Breast epithelium (tissue), 3 donors: ENCODE measurements at regions not wholly inside any gene's neighbourhood (a gene's known extent, or its start where the extent isn't known, plus 50 kb on each side); places are given as distances from the start of the nearest gene placed in this dataset.

ENCODE experiments used
- POLR2A ChIP-seq: fragments of 450-650 bp; IDR thresholded peaks from one replicate; pipeline ENCODE4 v1.6.1; 2016; ENCODE audit warnings: antibody characterized with exemption, mild to moderate bottlenecking, moderate library complexity
- TF ChIP-seq, protein P1 (sequence below), 3 donors: fragments of 450-650 bp; IDR thresholded peaks; one replicate each; pipeline ENCODE4 v1.5.1; 2016 to 2017; ENCODE audit warnings: antibody characterized with exemption in 3 of 3, mild to moderate bottlenecking in 3 of 3, moderate library complexity in 3 of 3

- TF ChIP-seq, protein P1, sequence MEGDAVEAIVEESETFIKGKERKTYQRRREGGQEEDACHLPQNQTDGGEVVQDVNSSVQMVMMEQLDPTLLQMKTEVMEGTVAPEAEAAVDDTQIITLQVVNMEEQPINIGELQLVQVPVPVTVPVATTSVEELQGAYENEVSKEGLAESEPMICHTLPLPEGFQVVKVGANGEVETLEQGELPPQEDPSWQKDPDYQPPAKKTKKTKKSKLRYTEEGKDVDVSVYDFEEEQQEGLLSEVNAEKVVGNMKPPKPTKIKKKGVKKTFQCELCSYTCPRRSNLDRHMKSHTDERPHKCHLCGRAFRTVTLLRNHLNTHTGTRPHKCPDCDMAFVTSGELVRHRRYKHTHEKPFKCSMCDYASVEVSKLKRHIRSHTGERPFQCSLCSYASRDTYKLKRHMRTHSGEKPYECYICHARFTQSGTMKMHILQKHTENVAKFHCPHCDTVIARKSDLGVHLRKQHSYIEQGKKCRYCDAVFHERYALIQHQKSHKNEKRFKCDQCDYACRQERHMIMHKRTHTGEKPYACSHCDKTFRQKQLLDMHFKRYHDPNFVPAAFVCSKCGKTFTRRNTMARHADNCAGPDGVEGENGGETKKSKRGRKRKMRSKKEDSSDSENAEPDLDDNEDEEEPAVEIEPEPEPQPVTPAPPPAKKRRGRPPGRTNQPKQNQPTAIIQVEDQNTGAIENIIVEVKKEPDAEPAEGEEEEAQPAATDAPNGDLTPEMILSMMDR (IDR thresholded peaks at IDR 0.05): no peak
- TF ChIP-seq POLR2A: no peak
Observed at GRCh38 chr10:110366635-110367034, 61.9 kb upstream of the SMNDC1 start.
